ENCODE measurements at regions not wholly inside any gene's neighbourhood (a gene's known extent, or its start where the extent isn't known, plus 50 kb on each side); places are given as distances from the start of the nearest gene placed in this dataset.

- Mint-ChIP-seq H3K4me1 (no peaks in the 10 kb centered on the region), H3K36me3 (no peaks in the 10 kb centered on the region), H3K27ac (no peak overlapping the region), H3K27me3 (ENCODE audit: low read depth) (no peaks in the 10 kb centered on the region; the same call in 1 of the 2 replicates), H3K4me3 (no peak overlapping the region), H3K9me3 (peaks cover 12% of the 10 kb centered on the region)
- DNase-seq (ENCODE audit: low spot score) (no peak), ATAC-seq (no peak)
- no peak for TF ChIP-seq STAT6 (CRISPR knock-in tag; conservative IDR thresholded peaks at IDR 0.05; ENCODE audit: low read depth)
- TF ChIP-seq NR1H2 (CRISPR knock-in tag; IDR thresholded peaks at IDR 0.05), result no peak
- TF ChIP-seq CTCF (IDR thresholded peaks at IDR 0.05), result no peak
- TF ChIP-seq GABPB1 (CRISPR knock-in tag; IDR thresholded peaks at IDR 0.05), result no peak
- TF ChIP-seq IRF2 (CRISPR knock-in tag; IDR thresholded peaks at IDR 0.05; ENCODE audit: borderline replicate concordance, low read depth), result no peak
- no peak for TF ChIP-seq ATF3 (CRISPR knock-in tag; conservative IDR thresholded peaks at IDR 0.05)
- ChIA-PET POLR2A (no interaction called here), CTCF (no interaction called here)
These were observed 113.4 kb upstream of the CARMIL1 start for GRCh38 chr6:25165800-25166199.

- Mint-ChIP-seq H3K27ac (no peak overlapping the region), H3K9me3 (peaks cover 5% of the 10 kb centered on the region), H3K4me1 (no peaks in the 10 kb centered on the region), H3K36me3 (no peaks in the 10 kb centered on the region), H3K27me3 (ENCODE audit: low read depth) (no peaks in the 10 kb centered on the region; the same call in 1 of the 2 replicates), H3K4me3 (no peak overlapping the region)
- ChIA-PET POLR2A (no interaction called here), CTCF (no interaction called here)
- no peak for ATAC-seq
- TF ChIP-seq NR3C1 (CRISPR knock-in tag; conservative IDR thresholded peaks at IDR 0.05; ENCODE audit: low read depth) (no peak), ZNF532 (CRISPR knock-in tag; IDR thresholded peaks at IDR 0.05; ENCODE audit: borderline replicate concordance) (no peak), SOX15 (CRISPR knock-in tag; IDR thresholded peaks at IDR 0.05) (no peak), MXD4 (CRISPR knock-in tag; IDR thresholded peaks at IDR 0.05; ENCODE audit: borderline replicate concordance) (no peak), USF1 (CRISPR knock-in tag; IDR thresholded peaks at IDR 0.05) (no peak)
- DNase-seq (ENCODE audit: low spot score), result no peak
These were observed 112.0 kb upstream of the CARMIL1 start for GRCh38 chr6:25166955-25167748.

- Mint-ChIP-seq H3K36me3 (no peaks in the 10 kb centered on the region), H3K4me3 (no peak overlapping the region), H3K9me3 (peaks cover 5% of the 10 kb centered on the region), H3K27me3 (ENCODE audit: low read depth) (no peaks in the 10 kb centered on the region; the same call in 1 of the 2 replicates), H3K27ac (no peak overlapping the region), H3K4me1 (no peaks in the 10 kb centered on the region)
- ATAC-seq (no peak), DNase-seq (ENCODE audit: low spot score) (no peak)
- CTCF ChIA-PET, result no interaction called here
- POLR2A ChIA-PET, result no interaction called here
- TF ChIP-seq ZNF263 (CRISPR knock-in tag; IDR thresholded peaks at IDR 0.05; ENCODE audit: low read depth) (no peak), TCF7 (CRISPR knock-in tag; IDR thresholded peaks at IDR 0.05; ENCODE audit: low read depth) (no peak), IRF1 (CRISPR knock-in tag; IDR thresholded peaks at IDR 0.05) (no peak), ZMAT4 (CRISPR knock-in tag; IDR thresholded peaks at IDR 0.05) (no peak), TEAD1 (CRISPR knock-in tag; IDR thresholded peaks at IDR 0.05) (no peak), NFATC4 (CRISPR knock-in tag; IDR thresholded peaks at IDR 0.05) (no peak), FOXP1 (CRISPR knock-in tag; IDR thresholded peaks at IDR 0.05; ENCODE audit: borderline replicate concordance) (no peak), ZSCAN18 (CRISPR knock-in tag; IDR thresholded peaks at IDR 0.05) (no peak)
These were observed 111.2 kb upstream of the CARMIL1 start for GRCh38 chr6:25167961-25168360.

Data from WTC11 (cell line).